Testis (tissue), 2 donors: ENCODE measurements at regions not wholly inside any gene's neighbourhood (a gene's known extent, or its start where the extent isn't known, plus 50 kb on each side); places are given as distances from the start of the nearest gene placed in this dataset.

Experiments
- CTCF ChIP-seq, 3 experiments: fragments of 450-650 bp in 2 of 3; fragments of 200-600 bp in 1 of 3; sonication (generic) in 1 of 3; IDR thresholded peaks; one replicate each; pipeline ENCODE4 v1.5.1; 2016 to 2019; ENCODE audit warnings: antibody characterized with exemption in 3 of 3, mild to moderate bottlenecking in 2 of 3, moderate library complexity in 1 of 3
- POLR2A ChIP-seq: fragments of 450-650 bp; IDR thresholded peaks from one replicate; pipeline ENCODE4 v1.6.1; 2017; ENCODE audit warnings: antibody characterized with exemption, mild to moderate bottlenecking, moderate library complexity

- TF ChIP-seq CTCF (IDR thresholded peaks at IDR 0.05) (no peak), POLR2A (no peak)
Measured at GRCh38 chr12:86729739-86730138, 473.5 kb upstream of the MGAT4C start.
